Lower lobe of right lung (tissue), 2 donors: ENCODE measurements at regions not wholly inside any gene's neighbourhood (a gene's known extent, or its start where the extent isn't known, plus 50 kb on each side); places are given as distances from the start of the nearest gene placed in this dataset.

Experiments used
- ATAC-seq, 2 donors: fragments of 200-7000 bp; cut with Tn5 transposase; one replicate each; pipeline ENCODE4 v1.9.1; 2020 to 2022; ENCODE audit warnings: mild to moderate bottlenecking in 2 of 2, moderate library complexity in 2 of 2
- DNase-seq: peaks from one replicate; pipeline ENCODE4 v3.0.0-alpha.2; 2020
- H3K27ac ChIP-seq: fragments of 200-600 bp; one replicate; pipeline ENCODE4 v1.8.0; 2022
- H3K27me3 ChIP-seq: fragments of 200-600 bp; one replicate; pipeline ENCODE4 v1.8.0; 2022; ENCODE audit warnings: low read depth
- H3K36me3 ChIP-seq: fragments of 200-600 bp; one replicate; pipeline ENCODE4 v1.8.0; 2022; ENCODE audit warnings: mild to moderate bottlenecking
- H3K4me1 ChIP-seq: fragments of 200-600 bp; one replicate; pipeline ENCODE4 v1.8.0; 2022
- H3K4me3 ChIP-seq: fragments of 200-600 bp; one replicate; pipeline ENCODE4 v1.8.0; 2022; ENCODE audit warnings: mild to moderate bottlenecking
- H3K9me3 ChIP-seq: fragments of 200-600 bp; one replicate; pipeline ENCODE4 v1.8.0; 2022
- CTCF ChIP-seq: fragments of 200-600 bp; IDR thresholded peaks from one replicate; pipeline ENCODE4 v1.8.0; 2022; ENCODE audit warnings: antibody characterized with exemption, mild to moderate bottlenecking
- intact Hi-C: fragments of 100-400 bp; cut with DNase I; formaldehyde crosslinking; loops from one replicate; pipeline ENCODE4 v1.11.0; 2022
- donor health status: DM: no; HTN: yes; CAD: no; lungs with severe emphysema.

GRCh38 chr13:75913925-75914324 is 277.8 kb downstream of the LMO7 start:
- no peak for TF ChIP-seq CTCF
- Histone ChIP-seq H3K4me1 (no peaks in the 10 kb centered on the region), H3K36me3 (no peaks in the 10 kb centered on the region), H3K27ac (no peak overlapping the region), H3K9me3 (no peaks in the 10 kb centered on the region), H3K4me3 (no peak overlapping the region), H3K27me3 (no peaks in the 10 kb centered on the region)
- no peak for DNase-seq
- intact Hi-C loops = no loop called here
- ATAC-seq = no peak

- ATAC-seq (no peak), DNase-seq (no peak)
- Histone ChIP-seq H3K27ac (no peak overlapping the region), H3K4me3 (no peak overlapping the region), H3K36me3 (no peaks in the 10 kb centered on the region), H3K27me3 (no peaks in the 10 kb centered on the region), H3K4me1 (no peaks in the 10 kb centered on the region), H3K9me3 (no peaks in the 10 kb centered on the region)
- TF ChIP-seq CTCF = no peak
- intact Hi-C loops = no loop called here
Measured at GRCh38 chr13:75910591-75910990, 274.5 kb downstream of the LMO7 start.
